ENCODE measurements at regions not wholly inside any gene's neighbourhood (a gene's known extent, or its start where the extent isn't known, plus 50 kb on each side); places are given as distances from the start of the nearest gene placed in this dataset.

DNA sequence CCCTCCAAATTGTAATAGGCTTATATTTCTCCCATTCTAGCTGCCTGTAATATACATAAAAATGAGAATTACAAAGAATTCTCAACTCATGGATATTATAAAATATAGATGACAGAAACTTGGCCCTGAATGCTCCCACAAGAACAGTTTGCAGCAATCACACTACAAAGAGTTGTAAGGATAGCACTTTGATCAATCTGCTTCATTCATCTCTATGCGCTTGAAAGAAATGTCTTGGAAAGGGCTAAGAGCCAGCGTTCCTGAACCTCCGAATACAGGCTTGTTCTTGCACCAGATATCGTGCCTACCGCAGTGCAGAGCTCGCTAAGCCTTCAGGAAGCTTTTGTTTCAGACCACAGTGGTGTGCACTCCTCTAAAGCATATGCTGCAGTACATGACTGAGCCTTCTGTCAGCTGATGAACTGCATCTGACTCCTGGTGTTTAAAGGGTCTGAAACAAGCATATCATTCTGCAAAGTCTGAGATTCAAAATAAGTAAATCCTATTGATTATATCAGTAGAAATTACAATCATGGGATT lies 417.6 kb upstream of the ZFP42 start (continued):
- TF ChIP-seq E2F2 (CRISPR knock-in tag; IDR thresholded peaks at IDR 0.05; ENCODE audit: borderline replicate concordance) = no peak

DNA sequence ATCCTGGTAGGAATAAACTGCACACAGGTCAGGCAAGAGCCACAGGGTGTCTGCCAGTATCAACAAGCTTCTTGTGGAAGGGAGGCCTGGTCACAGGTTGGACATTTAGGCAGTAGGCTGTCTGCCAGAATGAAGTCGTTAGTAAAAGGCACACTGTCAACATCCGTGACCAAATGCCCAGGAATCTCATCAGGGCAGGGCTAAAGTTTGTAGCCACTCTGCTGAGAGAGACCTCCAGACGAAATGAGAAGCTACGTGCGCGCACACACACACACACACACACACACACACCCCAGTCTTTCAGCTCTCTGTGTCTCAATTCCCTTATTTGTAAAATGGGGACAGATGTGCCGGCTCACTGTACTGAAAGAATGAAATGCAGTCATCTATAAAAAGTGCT lies 408.7 kb upstream of the ZFP42 start:
- ATAC-seq (no peak), FAIRE-seq (no peak), DNase-seq (ENCODE audit: low spot score) (no peak)
- no peaks in the 10 kb centered on the region for H3K36me3 ChIP-seq (replicated peaks in 1 of 2; ENCODE audit: control insufficient read depth in 1 of 2, insufficient read depth in 2 of 2, low read length in 2 of 2)
- H3K79me2 ChIP-seq (ENCODE audit: insufficient read depth, low read length) = no peaks in the 10 kb centered on the region
- no peak overlapping the region for H3K9ac ChIP-seq (ENCODE audit: insufficient read depth, low read depth, low read length)
- TF ChIP-seq ZNF577 (CRISPR knock-in tag; IDR thresholded peaks at IDR 0.05; ENCODE audit: borderline replicate concordance, low read depth) (no peak), HOXD1 (CRISPR knock-in tag; IDR thresholded peaks at IDR 0.05) (no peak), SMARCE1 (IDR thresholded peaks at IDR 0.05; ENCODE audit: borderline replicate concordance) (no peak), IRF9 (CRISPR knock-in tag; IDR thresholded peaks at IDR 0.05; ENCODE audit: borderline replicate concordance) (no peak), GPN1 (CRISPR knock-in tag; IDR thresholded peaks at IDR 0.05; ENCODE audit: borderline replicate concordance) (no peak), CREBL2 (CRISPR knock-in tag; IDR thresholded peaks at IDR 0.05; ENCODE audit: borderline replicate concordance) (no peak), CBX1 (IDR thresholded peaks at IDR 0.05; ENCODE audit: low read depth) (no peak)
- H2AFZ ChIP-seq (ENCODE audit: low read length) = no peak overlapping the region
- no peaks in the 10 kb centered on the region for H4K20me1 ChIP-seq (ENCODE audit: insufficient read depth, low read length)
- WGBS (ENCODE audit: low lambda C conversion rate) = 32% methylated on average over 7 of the region's 7 CpGs
- no peak overlapping the region for H3K27ac ChIP-seq (ENCODE audit: extremely low read length, insufficient read depth, low read length)
- H3K4me3 ChIP-seq (replicated peaks in 1 of 3; ENCODE audit: insufficient read depth in 1 of 3, low read depth in 2 of 3, low read length in 3 of 3) = no peak overlapping the region
- no peaks in the 10 kb centered on the region for H3K27me3 ChIP-seq (ENCODE audit: control insufficient read depth in 1 of 2, insufficient read depth in 2 of 2, low read length in 2 of 2)
- intact Hi-C loops (cut with micrococcal nuclease; ENCODE audit: unreplicated experiment) = no loop called here
- H3K4me2 ChIP-seq (ENCODE audit: low read depth, low read length) = no peak overlapping the region
- in situ Hi-C loops (cut with HindIII; ENCODE audit: extremely low pct_ligation_motif_present, low pct_unique_long_range_greater_than_20kb) = no loop called here
- H3K9me3 ChIP-seq (ENCODE audit: low read length) = no peaks in the 10 kb centered on the region
- no TSS peak for BruUV-seq (replicated peaks)
- CTCF ChIA-PET (ENCODE audit: low intra/inter-chr PET ratio, low total read pairs) = no interaction called here
- no peaks in the 10 kb centered on the region for H3K4me1 ChIP-seq (ENCODE audit: insufficient read depth, low read length)
- POLR2A ChIA-PET = no interaction called here
